Left lung (tissue), 4 donors: ENCODE measurements at regions not wholly inside any gene's neighbourhood (a gene's known extent, or its start where the extent isn't known, plus 50 kb on each side); places are given as distances from the start of the nearest gene placed in this dataset.
A peak's percentile ranks its signal among the peaks of the same experiment; 100 is the strongest.

Experiments used
- ATAC-seq: fragments of 200-7000 bp; cut with Tn5 transposase; one replicate; pipeline ENCODE4 v1.9.1; 2020; ENCODE audit warnings: moderate library complexity
- DNase-seq, 4 donors: peaks; one replicate each; pipeline ENCODE4 v3.0.0-alpha.2; 2013 to 2020
- H3K27ac ChIP-seq, 2 donors: fragments of 200-600 bp; sonication (generic) in 1 of 2; one replicate each; pipeline versions ENCODE4 v1.5.0 to v1.8.0; 2020 to 2021
- H3K27me3 ChIP-seq, 2 donors: fragments of 200-600 bp; sonication (generic) in 1 of 2; one replicate each; pipeline versions ENCODE4 v1.5.0 to v1.8.0; 2020 to 2021
- H3K36me3 ChIP-seq, 2 donors: fragments of 200-600 bp; sonication (generic) in 1 of 2; one replicate each; pipeline versions ENCODE4 v1.5.0 to v1.8.0; 2020 to 2021
- H3K4me1 ChIP-seq, 2 donors: fragments of 200-600 bp; one replicate each; pipeline ENCODE4 v1.8.0; 2021
- H3K4me3 ChIP-seq, 2 donors: fragments of 200-600 bp; sonication (generic) in 1 of 2; one replicate each; pipeline versions ENCODE4 v1.5.0 to v1.8.0; 2020 to 2021; ENCODE audit warnings: mild to moderate bottlenecking in 1 of 2
- H3K9me3 ChIP-seq, 2 donors: fragments of 200-600 bp; sonication (generic) in 1 of 2; one replicate each; pipeline versions ENCODE4 v1.5.0 to v1.8.0; 2020 to 2021
- CTCF ChIP-seq, 2 donors: fragments of 200-600 bp; sonication (generic) in 1 of 2; IDR thresholded peaks; one replicate each; pipeline versions ENCODE4 v1.5.0 to v1.8.0; 2021; ENCODE audit warnings: antibody characterized with exemption in 2 of 2
- intact Hi-C, 2 donors: fragments of 100-400 bp; cut with DNase I; formaldehyde crosslinking; loops; one replicate each; pipeline versions ENCODE4 v1.11.2 to v1.14.2; 2022
- donor health status: DM: no; HTN: yes; CAD: no.
- donor health status: DM: no; HTN: no; CAD: no.

- Histone ChIP-seq H3K4me1 (no peaks in the 10 kb centered on the region), H3K27me3 (no peaks in the 10 kb centered on the region), H3K36me3 (no peaks in the 10 kb centered on the region), H3K27ac (no peak overlapping the region), H3K4me3 (no peak overlapping the region), H3K9me3 (no peaks in the 10 kb centered on the region)
- no peak for TF ChIP-seq CTCF (IDR thresholded peaks at IDR 0.05)
- ATAC-seq (peak; percentile 98), DNase-seq (no peak)
- intact Hi-C loops, result loop anchor here in 1 of 2 donors (10.0 kb wide), 1 partner anchor 993 kb away; no protein-coding TSS in a partner anchor
These were observed 199.0 kb upstream of the NUDT6 start for GRCh38 chr4:123121241-123121907.

- no peak overlapping the region for H3K27ac ChIP-seq
- DNase-seq (no peak), ATAC-seq (no peak)
- H3K27me3 ChIP-seq, result no peaks in the 10 kb centered on the region
- H3K4me1 ChIP-seq, result peaks cover 0 to 6% of the 10 kb centered on the region in 2 donors
- intact Hi-C loops, result loop anchor here in 1 of 2 donors (10.0 kb wide), 1 partner anchor 989 kb away; no protein-coding TSS in a partner anchor
- H3K4me3 ChIP-seq, result no peak overlapping the region
- no peaks in the 10 kb centered on the region for H3K9me3 ChIP-seq
- no peak for TF ChIP-seq CTCF (IDR thresholded peaks at IDR 0.05)
- H3K36me3 ChIP-seq, result no peaks in the 10 kb centered on the region
These were observed 203.1 kb upstream of the NUDT6 start for GRCh38 chr4:123125477-123125876.

GRCh38 chr4:123127218-123127617, 204.8 kb upstream of the NUDT6 start:
- ATAC-seq (peak; percentile 59), DNase-seq (peak in 1 of 4 donors; percentile 44)
- H3K9me3 ChIP-seq, result no peaks in the 10 kb centered on the region
- no peak overlapping the region for H3K4me3 ChIP-seq
- H3K4me1 ChIP-seq, result peaks cover 0 to 6% of the 10 kb centered on the region in 2 donors
- no peaks in the 10 kb centered on the region for H3K36me3 ChIP-seq
- intact Hi-C loops, result loop anchor here in 1 of 2 donors (10.0 kb wide), 1 partner anchor 988 kb away; no protein-coding TSS in a partner anchor
- no peaks in the 10 kb centered on the region for H3K27me3 ChIP-seq
- H3K27ac ChIP-seq, result no peak overlapping the region
- TF ChIP-seq CTCF (IDR thresholded peaks at IDR 0.05), result peak; percentile 14 to 27

GRCh38 chr4:123127875-123128274, 205.5 kb upstream of the NUDT6 start:
- no peak overlapping the region for H3K27ac ChIP-seq
- intact Hi-C loops, result loop anchor here in 1 of 2 donors (10.0 kb wide), 1 partner anchor 987 kb away; no protein-coding TSS in a partner anchor
- TF ChIP-seq CTCF (IDR thresholded peaks at IDR 0.05), result no peak
- no peaks in the 10 kb centered on the region for H3K9me3 ChIP-seq
- ATAC-seq (no peak), DNase-seq (no peak)
- no peaks in the 10 kb centered on the region for H3K27me3 ChIP-seq
- no peaks in the 10 kb centered on the region for H3K36me3 ChIP-seq
- no peak overlapping the region for H3K4me3 ChIP-seq
- H3K4me1 ChIP-seq, result peaks cover 0 to 6% of the 10 kb centered on the region in 2 donors

GRCh38 chr4:123133397-123134050, 211.1 kb upstream of the NUDT6 start:
- no peaks in the 10 kb centered on the region for H3K36me3 ChIP-seq
- H3K27ac ChIP-seq, result no peak overlapping the region
- H3K4me1 ChIP-seq, result no peaks in the 10 kb centered on the region
- intact Hi-C loops, result no loop called here
- no peak overlapping the region for H3K4me3 ChIP-seq
- no peaks in the 10 kb centered on the region for H3K27me3 ChIP-seq
- H3K9me3 ChIP-seq, result no peaks in the 10 kb centered on the region
- ATAC-seq, result no peak
- no peak for DNase-seq
- no peak for TF ChIP-seq CTCF (IDR thresholded peaks at IDR 0.05)
